ENCODE measurements at regions not wholly inside any gene's neighbourhood (a gene's known extent, or its start where the extent isn't known, plus 50 kb on each side); places are given as distances from the start of the nearest gene placed in this dataset.

- TF ChIP-seq SPI1 (IDR thresholded peaks at IDR 0.05; ENCODE audit: low read depth, low read length) = no peak
- TF ChIP-seq POLR2A (IDR thresholded peaks at IDR 0.05; ENCODE audit: low read depth, low read length) = no peak
- no peak for TF ChIP-seq POLR2AphosphoS5 (IDR thresholded peaks at IDR 0.05; ENCODE audit: low read depth, low read length)
- no peak for TF ChIP-seq TAF1 (IDR thresholded peaks at IDR 0.05; ENCODE audit: low read depth, low read length)
- TF ChIP-seq POU2F2 (IDR thresholded peaks at IDR 0.05; ENCODE audit: low read depth, low read length) = no peak
- no peak for TF ChIP-seq PAX5 (IDR thresholded peaks at IDR 0.05; ENCODE audit: insufficient read depth, low read length, severe bottlenecking)
These were observed 235.9 kb downstream of the SEC61B start for GRCh38 chr9:99457981-99458380.

Data from GM12891 (cell line).